Right lobe of liver (tissue), 6 donors: ENCODE measurements at regions not wholly inside any gene's neighbourhood (a gene's known extent, or its start where the extent isn't known, plus 50 kb on each side); places are given as distances from the start of the nearest gene placed in this dataset.

Source experiments
- ATAC-seq, 4 donors: fragments of 200-7000 bp; cut with Tn5 transposase; one replicate each; pipeline ENCODE4 v1.9.1; 2020; ENCODE audit warnings: mild to moderate bottlenecking in 4 of 4, moderate library complexity in 4 of 4
- DNase-seq, 3 donors: peaks; one replicate each; pipeline ENCODE4 v3.0.0-alpha.2; 2020
- H3K27ac ChIP-seq, 3 donors: fragments of 200-600 bp; one replicate each; pipeline ENCODE4 v1.8.0; 2022
- H3K27me3 ChIP-seq, 2 donors: fragments of 200-600 bp; one replicate each; pipeline ENCODE4 v1.8.0; 2022
- H3K36me3 ChIP-seq, 4 donors: fragments of 200-600 bp; sonication (generic) in 1 of 4; one replicate each; pipeline versions ENCODE4 v1.5.1 to v1.8.0; 2017 to 2022; ENCODE audit warnings: control low read depth in 1 of 4
- H3K4me1 ChIP-seq, 4 donors: fragments of 200-600 bp; sonication (generic) in 1 of 4; one replicate each; pipeline versions ENCODE4 v1.5.1 to v1.8.0; 2017 to 2022; ENCODE audit warnings: control low read depth in 1 of 4
- H3K4me3 ChIP-seq, 3 donors: fragments of 200-600 bp; one replicate each; pipeline ENCODE4 v1.8.0; 2022
- H3K9me3 ChIP-seq, 4 donors: fragments of 200-600 bp; sonication (generic) in 1 of 4; one replicate each; pipeline versions ENCODE4 v1.5.1 to v1.8.0; 2017 to 2022; ENCODE audit warnings: control low read depth in 1 of 4
- CTCF ChIP-seq, 4 donors: fragments of 200-600 bp in 3 of 4; fragments of 450-650 bp in 1 of 4; IDR thresholded peaks; one replicate each; pipeline versions ENCODE4 v1.5.1 to v1.8.0; 2016 to 2022; ENCODE audit warnings: antibody characterized with exemption in 4 of 4, mild to moderate bottlenecking in 2 of 4
- POLR2A ChIP-seq: fragments of 450-650 bp; IDR thresholded peaks from one replicate; pipeline ENCODE4 v1.6.1; 2017; ENCODE audit warnings: antibody characterized with exemption, mild to moderate bottlenecking
- WGBS: methylation state at CpG from one replicate; pipeline ENCODE4 v1.1.6; 2018; ENCODE audit warnings: low coverage, low lambda C conversion rate; ENCODE audit not compliant: insufficient coverage; ENCODE audit errors: missing lambda C conversion rate; 5-methylcytosine and 5-hydroxymethylcytosine counted together
- intact Hi-C, 2 donors: fragments of 100-400 bp; cut with DNase I; formaldehyde crosslinking; loops; one replicate each; pipeline versions ENCODE4 v1.11.2 to v1.14.1; 2022
- donor health status: DM: no; HTN: yes; CAD: no.
- donor health status: DM: no; HTN: no; CAD: no.
- donor health status: DM: no; HTN: no; CAD: no.
- donor health status: DM: no; HTN: yes; CAD: no.
- donor health status: DM: no; HTN: yes; CAD: no.

GRCh38 chr2:196361606-196362326, 190.4 kb upstream of the STK17B start:
- H3K4me3 ChIP-seq: peak overlapping the region in 1 of 3 donors; percentile 29
- H3K36me3 ChIP-seq: no peaks in the 10 kb centered on the region
- WGBS: 33% methylated on average over 3 of the region's 7 CpGs
- H3K4me1 ChIP-seq: no peaks in the 10 kb centered on the region
- DNase-seq (no peak), ATAC-seq (peak; percentile 65 to 81 (median 72))
- TF ChIP-seq CTCF (IDR thresholded peaks at IDR 0.05) (no peak), POLR2A (no peak)
- H3K9me3 ChIP-seq: no peaks in the 10 kb centered on the region
- intact Hi-C loops: no loop called here
- no peaks in the 10 kb centered on the region for H3K27me3 ChIP-seq
- H3K27ac ChIP-seq: peak overlapping the region in 1 of 3 donors; percentile 23

GRCh38 chr2:196362973-196363549, 191.7 kb upstream of the STK17B start:
- Histone ChIP-seq H3K4me1 (no peaks in the 10 kb centered on the region), H3K36me3 (no peaks in the 10 kb centered on the region), H3K4me3 (no peak overlapping the region), H3K9me3 (no peaks in the 10 kb centered on the region), H3K27me3 (no peaks in the 10 kb centered on the region), H3K27ac (no peak overlapping the region)
- intact Hi-C loops: no loop called here
- TF ChIP-seq POLR2A (no peak), CTCF (IDR thresholded peaks at IDR 0.05) (no peak)
- DNase-seq: no peak
- ATAC-seq: no peak
- 72% methylated on average over 2 of the region's 2 CpGs for WGBS

GRCh38 chr2:196365145-196365544, 193.8 kb upstream of the STK17B start:
- intact Hi-C loops: no loop called here
- H3K27ac ChIP-seq: no peak overlapping the region
- H3K9me3 ChIP-seq: no peaks in the 10 kb centered on the region
- no peak overlapping the region for H3K4me3 ChIP-seq
- no peaks in the 10 kb centered on the region for H3K36me3 ChIP-seq
- ATAC-seq (no peak), DNase-seq (no peak)
- H3K27me3 ChIP-seq: no peaks in the 10 kb centered on the region
- WGBS: 60% methylated on average over 3 of the region's 3 CpGs
- H3K4me1 ChIP-seq: no peaks in the 10 kb centered on the region
- no peak for TF ChIP-seq POLR2A

GRCh38 chr2:196365923-196366322, 194.5 kb upstream of the STK17B start:
- 67% methylated on average over 1 of the region's 1 CpG for WGBS
- no peaks in the 10 kb centered on the region for H3K4me1 ChIP-seq
- no peaks in the 10 kb centered on the region for H3K36me3 ChIP-seq
- DNase-seq (no peak), ATAC-seq (no peak)
- no peak overlapping the region for H3K4me3 ChIP-seq
- TF ChIP-seq CTCF (IDR thresholded peaks at IDR 0.05): no peak
- TF ChIP-seq POLR2A: no peak
- H3K9me3 ChIP-seq: no peaks in the 10 kb centered on the region
- H3K27me3 ChIP-seq: no peaks in the 10 kb centered on the region
- no peak overlapping the region for H3K27ac ChIP-seq
- intact Hi-C loops: no loop called here

GRCh38 chr2:196367633-196368032, 196.3 kb upstream of the STK17B start:
- no peak overlapping the region for H3K27ac ChIP-seq
- ATAC-seq (no peak), DNase-seq (no peak)
- H3K36me3 ChIP-seq: no peaks in the 10 kb centered on the region
- no peak overlapping the region for H3K4me3 ChIP-seq
- TF ChIP-seq CTCF (IDR thresholded peaks at IDR 0.05) (no peak), POLR2A (no peak)
- 79% methylated on average over 4 of the region's 4 CpGs for WGBS
- no peaks in the 10 kb centered on the region for H3K9me3 ChIP-seq
- intact Hi-C loops: no loop called here
- H3K27me3 ChIP-seq: no peaks in the 10 kb centered on the region
- no peaks in the 10 kb centered on the region for H3K4me1 ChIP-seq
